GM12878 (cell line): ENCODE measurements at regions not wholly inside any gene's neighbourhood (a gene's known extent, or its start where the extent isn't known, plus 50 kb on each side); places are given as distances from the start of the nearest gene placed in this dataset.

ENCODE experiments used
- ATAC-seq: fragments of 200-7000 bp; cut with Tn5 transposase; 3 replicates; pipeline ENCODE4 v1.9.1; 2020; ENCODE audit warnings: mild to moderate bottlenecking, moderate library complexity
- BruUV-seq: library from RNA; stranded (reverse); fragments of 400-500 nt; replicated peaks from 2 replicates; lab custom pipeline; 2021; lab: Mats Ljungman, UMichigan
- CTCF ChIA-PET: fragments of 300-600 bp; sonication (Branson Sonifier 250); formaldehyde crosslinking; extraction: SDS; loops from one replicate; lab custom pipeline; 2021; ENCODE audit warnings: inconsistent platforms; lab: Yijun Ruan, JAX
- POLR2A ChIA-PET: fragments of 350-600 bp; formaldehyde crosslinking; extraction: SDS; loops from one replicate; lab custom pipeline; 2021; ENCODE audit warnings: inconsistent platforms; lab: Charles Lee
- RAD21 ChIA-PET: fragments of 300-600 bp; sonication (Branson Sonifier 250); formaldehyde crosslinking; loops from one replicate; lab custom pipeline; 2023; ENCODE audit warnings: antibody characterized with exemption; ENCODE audit not compliant: unreplicated experiment; lab: Charles Lee
- SMC1A ChIA-PET: fragments of 300-600 bp; sonication (Branson Sonifier 250); formaldehyde crosslinking; loops from one replicate; lab custom pipeline; 2023; ENCODE audit not compliant: unreplicated experiment, uncharacterized antibody; lab: Charles Lee
- DNase-seq: peaks from one replicate; pipeline ENCODE4 v3.0.0-alpha.2; 2011; ENCODE audit warnings: low read depth, low spot score
- FAIRE-seq: peaks from 3 replicates; lab custom pipeline; 2011; peaks lifted over from hg19 to GRCh38; lab: Jason Lieb, UNC
- H2AFZ ChIP-seq: 2 replicates; pipeline ENCODE4 v1.6.0; 2011; ENCODE audit warnings: low read depth, low read length, control low read depth; ENCODE audit not compliant: control insufficient read depth
- H3K27ac ChIP-seq: 2 replicates; pipeline ENCODE4 v1.5.1; 2011; ENCODE audit warnings: control low read depth; ENCODE audit not compliant: control insufficient read depth, insufficient read depth
- H3K27me3 ChIP-seq, 2 experiments: replicated peaks in 1 of 2; 2 replicates each; pipeline versions ENCODE4 v1.6.0 to v1.6.1; 2011; ENCODE audit warnings: low read length in 1 of 2; ENCODE audit not compliant: control insufficient read depth in 2 of 2, insufficient read depth in 2 of 2
- H3K36me3 ChIP-seq, 2 experiments: 2 replicates each; pipeline ENCODE4 v1.5.1; 2011; ENCODE audit warnings: low read length in 1 of 2; ENCODE audit not compliant: control insufficient read depth in 2 of 2, insufficient read depth in 2 of 2
- H3K4me1 ChIP-seq: 2 replicates; pipeline ENCODE4 v1.6.1; 2011; ENCODE audit warnings: mild to moderate bottlenecking, low read length, moderate library complexity, mixed read lengths; ENCODE audit not compliant: control insufficient read depth, insufficient read depth
- H3K4me2 ChIP-seq: 2 replicates; pipeline ENCODE4 v1.6.0; 2011; ENCODE audit warnings: control low read depth; ENCODE audit not compliant: control insufficient read depth, insufficient read depth
- H3K4me3 ChIP-seq: fragments of 200-600 bp; sonication (generic); 2 replicates; pipeline ENCODE4 v1.5.1; 2016
- H3K79me2 ChIP-seq: 2 replicates; pipeline ENCODE4 v1.6.0; 2011; ENCODE audit warnings: low read length; ENCODE audit not compliant: control insufficient read depth, insufficient read depth
- H3K9ac ChIP-seq: 2 replicates; pipeline ENCODE4 v1.8.0; 2011; ENCODE audit warnings: low read length, control low read depth, mixed read lengths; ENCODE audit not compliant: control insufficient read depth, insufficient read depth
- H3K9me3 ChIP-seq: replicated peaks from 3 replicates; pipeline ENCODE4 v1.5.1; 2011; ENCODE audit warnings: mild to moderate bottlenecking, low read length; ENCODE audit not compliant: control insufficient read depth, insufficient read depth
- H4K20me1 ChIP-seq: 2 replicates; pipeline ENCODE4 v1.6.0; 2011; ENCODE audit not compliant: control insufficient read depth, insufficient read depth
- CBFB ChIP-seq: IDR thresholded peaks from 2 replicates; pipeline ENCODE4 v1.6.1; 2016; ENCODE audit warnings: antibody characterized with exemption, low read depth
- E2F4 ChIP-seq: IDR thresholded peaks from 2 replicates; pipeline ENCODE4 v1.6.1; 2012; ENCODE audit warnings: low read depth, low read length, improper control_type of control experiment
- MYC ChIP-seq: IDR thresholded peaks from 2 replicates; pipeline ENCODE4 v1.6.1; 2011; ENCODE audit warnings: mild to moderate bottlenecking, low read length, moderate library complexity, inconsistent platforms; ENCODE audit not compliant: insufficient read depth, insufficient replicate concordance, insufficient read length, severe bottlenecking
- NFXL1 ChIP-seq: fragments of 450-650 bp; IDR thresholded peaks from 2 replicates; pipeline ENCODE4 v1.6.1; 2017; ENCODE audit warnings: antibody characterized with exemption, mild to moderate bottlenecking, borderline replicate concordance
- TAF1 ChIP-seq: IDR thresholded peaks from 2 replicates; pipeline ENCODE4 v1.6.1; 2011; ENCODE audit warnings: mild to moderate bottlenecking, low read depth, low read length, borderline replicate concordance
- ZBTB40 ChIP-seq: fragments of 450-650 bp; IDR thresholded peaks from 2 replicates; pipeline ENCODE4 v1.6.1; 2016; ENCODE audit warnings: mild to moderate bottlenecking, moderate library complexity, borderline replicate concordance
- ZNF207 ChIP-seq: fragments of 450-650 bp; IDR thresholded peaks from 2 replicates; pipeline ENCODE4 v1.6.1; 2014; ENCODE audit warnings: antibody characterized with exemption, mild to moderate bottlenecking, borderline replicate concordance
- ZNF24 ChIP-seq: fragments of 450-650 bp; IDR thresholded peaks from 2 replicates; pipeline ENCODE4 v1.6.1; 2017; ENCODE audit warnings: antibody characterized with exemption, mild to moderate bottlenecking
- ZSCAN29 ChIP-seq: fragments of 450-650 bp; IDR thresholded peaks from 2 replicates; pipeline ENCODE4 v1.6.1; 2017; ENCODE audit warnings: mild to moderate bottlenecking, moderate library complexity
- WGBS: methylation state at CpG from one replicate; pipeline ENCODE4 v1.1.6; 2016; ENCODE audit warnings: low lambda C conversion rate; ENCODE audit not compliant: insufficient replicate concordance, insufficient coverage; ENCODE audit errors: missing lambda C conversion rate; 5-methylcytosine and 5-hydroxymethylcytosine counted together
- in situ Hi-C: fragments of 300-500 bp; cut with MboI; formaldehyde crosslinking; loops from 9 replicates; pipeline ENCODE4 v1.14.3; 2018; ENCODE audit warnings: mixed read lengths
- intact Hi-C: fragments of 100-400 bp; cut with micrococcal nuclease; formaldehyde crosslinking; loops from one replicate; pipeline ENCODE4 v1.14.2; 2022; ENCODE audit not compliant: unreplicated experiment

- Histone ChIP-seq H3K79me2 (no peaks in the 10 kb centered on the region), H3K27me3 (no peaks in the 10 kb centered on the region)
- TF ChIP-seq ZSCAN29 (no peak), TAF1 (no peak), E2F4 (no peak), MYC (no peak), ZNF207 (no peak), ZBTB40 (no peak), ZNF24 (no peak), CBFB (no peak), NFXL1 (no peak)
- TF ChIP-seq, all 136 proteins: peak for 0
- ChIA-PET POLR2A (no interaction called here), SMC1A (no interaction called here), CTCF (no interaction called here), RAD21 (no interaction called here)
- DNase-seq (no peak), ATAC-seq (no peak), FAIRE-seq (no peak)
- no peaks in the 10 kb centered on the region for H3K4me1 ChIP-seq
- no peak overlapping the region for H3K9ac ChIP-seq
- no peaks in the 10 kb centered on the region for H3K9me3 ChIP-seq
- intact Hi-C loops (no loop called here), in situ Hi-C loops (no loop called here)
- H2AFZ ChIP-seq, result no peak overlapping the region
- no peak overlapping the region for H3K4me3 ChIP-seq
- no peak overlapping the region for H3K4me2 ChIP-seq
- WGBS, result 9% methylated on average over 2 of the region's 2 CpGs
- no peaks in the 10 kb centered on the region for H3K36me3 ChIP-seq
- BruUV-seq, result no TSS peak
- no peak overlapping the region for H3K27ac ChIP-seq
- H4K20me1 ChIP-seq, result no peaks in the 10 kb centered on the region
Measured at GRCh38 chr14:49164074-49164473, 422.1 kb downstream of the RPS29 start.
